Gastrocnemius medialis (tissue), 4 donors: ENCODE measurements at regions not wholly inside any gene's neighbourhood (a gene's known extent, or its start where the extent isn't known, plus 50 kb on each side); places are given as distances from the start of the nearest gene placed in this dataset.

Experiments used
- CTCF ChIP-seq, 5 experiments: fragments of 450-650 bp in 3 of 5; fragments of 200-600 bp in 2 of 5; sonication (generic) in 2 of 5; IDR thresholded peaks in 4 of 5; conservative IDR thresholded peaks in 1 of 5; 1 replicate in 4 of 5; 2 replicates in 1 of 5; pipeline ENCODE4 v1.5.1; 2016 to 2019; ENCODE audit warnings: antibody characterized with exemption in 5 of 5, mild to moderate bottlenecking in 3 of 5, moderate library complexity in 3 of 5
- POLR2A ChIP-seq, 2 donors: fragments of 450-650 bp; IDR thresholded peaks; one replicate each; pipeline ENCODE4 v1.6.1; 2017; ENCODE audit warnings: antibody characterized with exemption in 2 of 2, mild to moderate bottlenecking in 2 of 2, moderate library complexity in 2 of 2

- no peak for TF ChIP-seq CTCF (IDR thresholded peaks at IDR 0.05 in 4 of 5, conservative IDR thresholded peaks at IDR 0.05 in 1 of 5)
- no peak for TF ChIP-seq POLR2A (IDR thresholded peaks at IDR 0.05)
Measured at GRCh38 chr3:101142160-101142559, 148.9 kb upstream of the ABI3BP start.
